ENCODE measurements at regions not wholly inside any gene's neighbourhood (a gene's known extent, or its start where the extent isn't known, plus 50 kb on each side); places are given as distances from the start of the nearest gene placed in this dataset.

- TF ChIP-seq, protein P1, sequence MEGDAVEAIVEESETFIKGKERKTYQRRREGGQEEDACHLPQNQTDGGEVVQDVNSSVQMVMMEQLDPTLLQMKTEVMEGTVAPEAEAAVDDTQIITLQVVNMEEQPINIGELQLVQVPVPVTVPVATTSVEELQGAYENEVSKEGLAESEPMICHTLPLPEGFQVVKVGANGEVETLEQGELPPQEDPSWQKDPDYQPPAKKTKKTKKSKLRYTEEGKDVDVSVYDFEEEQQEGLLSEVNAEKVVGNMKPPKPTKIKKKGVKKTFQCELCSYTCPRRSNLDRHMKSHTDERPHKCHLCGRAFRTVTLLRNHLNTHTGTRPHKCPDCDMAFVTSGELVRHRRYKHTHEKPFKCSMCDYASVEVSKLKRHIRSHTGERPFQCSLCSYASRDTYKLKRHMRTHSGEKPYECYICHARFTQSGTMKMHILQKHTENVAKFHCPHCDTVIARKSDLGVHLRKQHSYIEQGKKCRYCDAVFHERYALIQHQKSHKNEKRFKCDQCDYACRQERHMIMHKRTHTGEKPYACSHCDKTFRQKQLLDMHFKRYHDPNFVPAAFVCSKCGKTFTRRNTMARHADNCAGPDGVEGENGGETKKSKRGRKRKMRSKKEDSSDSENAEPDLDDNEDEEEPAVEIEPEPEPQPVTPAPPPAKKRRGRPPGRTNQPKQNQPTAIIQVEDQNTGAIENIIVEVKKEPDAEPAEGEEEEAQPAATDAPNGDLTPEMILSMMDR (IDR thresholded peaks at IDR 0.05): no peak
- no peak for TF ChIP-seq POLR2A (IDR thresholded peaks at IDR 0.05)
Observed at GRCh38 chr6:168964138-168964835, 289.4 kb downstream of the THBS2 start.

All from body of pancreas (tissue), 4 donors.